ENCODE measurements at regions not wholly inside any gene's neighbourhood (a gene's known extent, or its start where the extent isn't known, plus 50 kb on each side); places are given as distances from the start of the nearest gene placed in this dataset.

- Histone ChIP-seq H3K27ac (no peak overlapping the region), H3K36me3 (no peaks in the 10 kb centered on the region), H3K27me3 (replicated peaks; ENCODE audit: insufficient read depth) (no peaks in the 10 kb centered on the region), H3K4me1 (ENCODE audit: control insufficient read depth in 1 of 2, low read depth in 2 of 2) (no peaks in the 10 kb centered on the region), H3K9me3 (no peaks in the 10 kb centered on the region), H3K4me3 (no peak overlapping the region)
- DNase-seq (ENCODE audit: low spot score) (no peak), ATAC-seq (ENCODE audit: insufficient number of reproducible peaks, low FRiP score, low read depth) (no peak)
- no peak for TF ChIP-seq CTCF (IDR thresholded peaks at IDR 0.05)
Measured at GRCh38 chr13:68616600-68617222, 1386.6 kb upstream of the PCDH9 start.

GRCh38 chr13:68609661-68610060 is 1379.5 kb upstream of the PCDH9 start:
- no peak overlapping the region for H3K4me3 ChIP-seq
- H3K36me3 ChIP-seq, result no peaks in the 10 kb centered on the region
- H3K27ac ChIP-seq, result no peak overlapping the region
- no peak for DNase-seq (ENCODE audit: low spot score)
- no peaks in the 10 kb centered on the region for H3K27me3 ChIP-seq (replicated peaks; ENCODE audit: insufficient read depth)
- no peaks in the 10 kb centered on the region for H3K9me3 ChIP-seq
- H3K4me1 ChIP-seq (ENCODE audit: control insufficient read depth in 1 of 2, low read depth in 2 of 2), result no peaks in the 10 kb centered on the region
- TF ChIP-seq CTCF (IDR thresholded peaks at IDR 0.05), result no peak
- ATAC-seq (ENCODE audit: insufficient number of reproducible peaks, low FRiP score, low read depth), result no peak

- ATAC-seq (ENCODE audit: insufficient number of reproducible peaks, low FRiP score, low read depth), result no peak
Measured at GRCh38 chr13:68608147-68608546, 1378.0 kb upstream of the PCDH9 start.

GRCh38 chr13:68597641-68598040 is 1367.5 kb upstream of the PCDH9 start:
- Histone ChIP-seq H3K27ac (no peak overlapping the region), H3K9me3 (no peaks in the 10 kb centered on the region), H3K4me3 (no peak overlapping the region), H3K4me1 (ENCODE audit: control insufficient read depth in 1 of 2, low read depth in 2 of 2) (no peaks in the 10 kb centered on the region), H3K27me3 (replicated peaks; ENCODE audit: insufficient read depth) (no peaks in the 10 kb centered on the region), H3K36me3 (no peaks in the 10 kb centered on the region)
- no peak for DNase-seq (ENCODE audit: low spot score)
- ATAC-seq (ENCODE audit: insufficient number of reproducible peaks, low FRiP score, low read depth), result no peak
- no peak for TF ChIP-seq CTCF (IDR thresholded peaks at IDR 0.05)

More at GRCh38 chr13:68608147-68608546, 1378.0 kb upstream of the PCDH9 start:
- Histone ChIP-seq H3K36me3 (no peaks in the 10 kb centered on the region), H3K27me3 (replicated peaks; ENCODE audit: insufficient read depth) (no peaks in the 10 kb centered on the region), H3K9me3 (no peaks in the 10 kb centered on the region), H3K4me1 (ENCODE audit: control insufficient read depth in 1 of 2, low read depth in 2 of 2) (no peaks in the 10 kb centered on the region), H3K27ac (no peak overlapping the region), H3K4me3 (no peak overlapping the region)
- no peak for DNase-seq (ENCODE audit: low spot score)
- no peak for TF ChIP-seq CTCF (IDR thresholded peaks at IDR 0.05)

- no peak overlapping the region for H3K4me3 ChIP-seq
- H3K27me3 ChIP-seq (replicated peaks; ENCODE audit: insufficient read depth), result no peaks in the 10 kb centered on the region
- DNase-seq (ENCODE audit: low spot score) (no peak), ATAC-seq (ENCODE audit: insufficient number of reproducible peaks, low FRiP score, low read depth) (no peak)
- no peaks in the 10 kb centered on the region for H3K9me3 ChIP-seq
- TF ChIP-seq CTCF (IDR thresholded peaks at IDR 0.05), result no peak
- no peaks in the 10 kb centered on the region for H3K36me3 ChIP-seq
- H3K4me1 ChIP-seq (ENCODE audit: control insufficient read depth in 1 of 2, low read depth in 2 of 2), result no peaks in the 10 kb centered on the region
- no peak overlapping the region for H3K27ac ChIP-seq
Measured at GRCh38 chr13:68588623-68589022, 1358.5 kb upstream of the PCDH9 start.
